HG03520 (cell line): ENCODE measurements at regions not wholly inside any gene's neighbourhood (a gene's known extent, or its start where the extent isn't known, plus 50 kb on each side); places are given as distances from the start of the nearest gene placed in this dataset.

Experiments
- ATAC-seq: cut with Tn5 transposase; IDR thresholded peaks from one replicate; pipeline ENCODE4 v1.9.1; 2021; ENCODE audit warnings: mild to moderate bottlenecking, moderate library complexity; ENCODE audit not compliant: unreplicated experiment

DNA sequence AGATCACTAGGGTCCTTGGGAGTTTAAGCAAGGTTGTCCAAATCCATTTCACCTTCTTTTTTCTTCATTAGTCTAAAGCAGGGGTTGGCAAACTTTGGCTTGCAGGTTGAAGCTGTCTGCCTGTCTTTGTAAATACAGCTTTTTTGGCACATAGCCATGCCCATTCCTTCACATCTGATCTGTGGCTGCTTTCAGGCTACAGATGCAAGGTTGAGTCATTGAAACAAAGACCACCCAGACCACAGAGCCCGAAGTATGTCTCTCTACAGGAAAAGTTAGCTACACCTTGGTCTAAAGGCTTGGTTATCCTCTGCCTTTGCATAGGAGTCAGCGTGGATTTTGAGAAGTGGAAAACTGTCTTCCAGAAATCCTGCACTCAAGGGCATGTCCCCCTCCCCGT is 238.1 kb upstream of the STS start:
- ATAC-seq: no peak

DNA sequence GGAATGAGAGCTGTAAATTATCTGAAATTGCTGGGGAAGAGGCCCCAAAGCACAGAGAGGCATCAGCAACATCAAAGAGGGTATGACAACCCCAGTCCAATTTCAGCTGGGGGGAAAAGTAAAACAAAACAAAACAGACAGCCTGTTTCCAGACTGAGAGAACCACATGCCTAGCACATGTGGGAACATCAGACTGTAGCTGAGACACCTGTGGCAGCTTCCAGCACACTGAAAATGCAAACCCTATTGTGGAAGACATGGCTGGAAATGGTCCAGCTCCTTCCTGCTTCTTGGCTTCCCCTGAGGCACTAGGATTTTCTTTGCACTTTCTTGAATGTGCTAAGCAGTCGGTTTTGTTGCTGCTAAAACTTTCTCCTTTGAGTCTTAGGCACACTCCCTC is 240.9 kb upstream of the STS start:
- ATAC-seq: no peak

DNA sequence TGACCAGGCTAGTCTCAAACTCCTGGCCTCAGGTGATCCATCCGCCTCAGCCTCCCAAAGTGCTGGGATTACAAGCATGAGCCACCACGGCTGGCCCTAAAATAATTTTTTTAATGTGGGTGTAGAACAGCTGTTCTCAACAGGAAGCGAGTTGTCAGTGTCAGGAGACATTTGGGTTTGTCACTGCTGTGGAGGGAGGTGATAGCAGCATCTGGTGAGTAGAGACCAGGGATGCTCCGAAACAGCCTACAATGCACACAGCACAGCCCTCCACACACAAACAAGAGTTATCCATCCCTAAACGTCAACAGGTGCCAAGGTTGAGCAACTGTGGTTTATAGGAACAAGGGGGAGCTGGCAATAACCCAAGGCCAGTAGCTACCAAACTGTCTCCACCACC is 243.4 kb upstream of the STS start:
- no peak for ATAC-seq

DNA sequence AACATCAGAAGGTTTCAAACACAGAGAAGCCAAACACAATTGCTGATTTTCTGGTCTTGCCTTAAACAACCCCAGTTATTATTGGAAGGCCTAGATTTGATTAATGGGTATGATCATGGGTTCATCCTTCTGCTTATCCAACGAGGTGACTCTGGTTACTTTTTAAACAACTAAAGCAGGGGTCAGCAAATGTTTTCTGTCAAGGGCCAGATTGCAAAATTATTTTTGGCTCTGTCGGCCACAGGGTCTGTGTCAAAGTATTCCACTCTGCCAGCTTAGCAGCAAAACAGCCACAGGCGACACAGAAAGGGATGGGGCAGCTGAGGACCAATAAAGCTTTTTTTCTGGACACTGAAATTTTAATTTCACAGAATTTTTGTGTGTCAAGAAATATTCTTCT is 249.1 kb upstream of the STS start:
- no peak for ATAC-seq

DNA sequence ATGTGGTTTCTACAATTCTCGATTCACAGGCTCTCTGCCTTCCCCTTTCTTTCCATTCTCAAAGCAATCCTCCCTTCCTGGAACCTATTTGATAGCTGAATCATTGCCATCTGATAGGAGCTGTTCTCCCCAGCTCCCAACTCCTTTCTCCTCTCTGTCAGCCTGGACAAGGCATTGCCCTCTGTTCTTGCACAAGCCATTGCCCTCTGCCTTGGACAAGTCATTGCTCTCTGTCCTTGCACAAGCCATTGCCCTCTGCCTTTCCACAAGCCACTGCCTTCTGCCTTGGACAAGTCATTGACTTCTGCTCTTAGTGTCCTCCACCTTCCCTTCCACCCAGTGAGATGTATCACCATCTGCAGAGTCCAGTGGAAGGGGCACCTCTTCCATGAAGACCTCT is 256.1 kb upstream of the STS start:
- no peak for ATAC-seq

DNA sequence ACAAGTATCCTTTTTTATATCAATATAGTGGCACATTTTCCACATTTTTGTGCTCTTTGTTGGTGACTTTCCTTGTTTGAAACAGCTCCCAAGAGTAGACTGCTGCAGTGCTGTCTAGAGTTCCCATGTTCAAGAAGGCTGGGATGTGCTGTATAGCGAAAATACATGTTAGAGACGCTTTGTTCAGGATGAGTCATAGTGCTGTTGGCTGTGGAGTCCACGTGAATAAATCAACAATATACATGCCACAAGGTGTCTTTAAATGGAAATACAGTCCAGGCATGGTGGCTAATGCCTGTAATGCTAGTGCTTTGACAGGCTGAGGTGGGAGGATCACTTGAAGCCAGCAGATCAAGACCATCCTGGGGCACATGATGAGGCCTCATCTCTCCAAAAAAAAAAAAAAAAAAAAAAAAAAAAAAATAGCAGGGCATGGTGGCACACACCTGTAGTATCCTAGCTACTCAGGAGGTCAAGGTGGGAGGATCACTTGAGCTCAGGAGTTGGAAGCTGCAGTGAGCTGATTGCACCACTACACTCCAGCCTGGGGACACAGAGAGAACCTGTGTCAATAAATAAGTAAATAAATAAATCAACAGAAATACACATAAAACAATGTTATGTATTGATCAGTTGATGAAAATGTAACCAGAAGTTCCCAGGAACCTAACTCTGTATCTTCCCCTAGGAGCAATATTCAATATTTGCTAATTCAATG is 256.8 kb upstream of the STS start:
- ATAC-seq: no peak

DNA sequence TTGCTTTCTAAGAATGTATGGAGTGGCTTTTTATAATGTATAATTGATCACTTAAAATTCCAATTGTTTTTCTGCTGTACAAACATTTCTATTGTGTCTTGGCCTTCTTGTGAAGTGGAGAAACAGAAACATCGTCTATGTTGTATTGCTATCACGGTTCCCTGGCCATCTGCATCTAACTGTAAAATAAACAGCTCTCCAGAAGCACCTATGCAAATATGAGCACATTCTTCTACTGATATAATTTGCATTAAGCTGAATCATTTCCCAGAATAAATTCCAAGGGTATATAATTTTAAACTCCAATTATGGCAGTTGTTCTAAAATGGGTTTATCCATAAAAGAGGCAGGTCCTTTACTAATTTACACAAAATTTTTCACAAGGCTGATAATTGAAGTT is 261.6 kb upstream of the STS start:
- no peak for ATAC-seq

DNA sequence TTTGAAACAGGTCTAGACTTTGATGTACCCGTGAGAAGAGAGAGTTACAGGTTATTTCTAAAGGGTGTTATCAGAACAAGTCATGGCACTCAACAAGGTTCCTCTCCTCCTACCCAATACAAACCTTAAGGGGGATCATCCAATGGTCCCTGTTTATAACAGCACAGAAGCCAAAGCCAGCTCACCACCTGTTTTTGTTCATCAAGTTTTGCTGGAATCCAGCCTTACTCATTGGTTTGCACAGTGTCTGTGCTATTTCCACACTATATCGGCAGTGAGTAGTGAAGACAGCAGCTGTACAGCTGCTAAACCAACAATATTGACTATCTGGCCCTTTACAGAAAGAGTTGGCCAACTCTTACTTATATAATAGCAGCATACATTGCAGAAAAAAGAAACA is 262.1 kb upstream of the STS start:
- no peak for ATAC-seq

DNA sequence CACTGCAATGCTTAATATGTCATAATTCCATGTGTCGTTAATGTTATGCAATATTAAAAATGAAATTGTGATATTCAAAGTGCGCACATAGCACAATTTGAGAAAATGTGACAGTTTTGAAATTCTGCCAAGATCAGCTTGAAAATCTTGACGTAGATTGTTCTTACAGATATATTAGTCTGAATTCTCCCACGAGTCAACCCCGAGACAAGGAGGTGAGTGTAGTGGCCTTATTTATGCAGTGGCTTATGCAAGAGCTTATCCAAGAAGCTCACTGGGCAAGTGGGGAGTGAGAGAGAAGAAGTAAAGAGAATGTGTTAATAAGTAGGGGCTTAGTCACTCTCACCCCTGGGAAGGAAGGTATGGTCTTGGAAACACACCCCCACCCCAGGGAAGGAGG is 286.1 kb upstream of the STS start:
- ATAC-seq: no peak

DNA sequence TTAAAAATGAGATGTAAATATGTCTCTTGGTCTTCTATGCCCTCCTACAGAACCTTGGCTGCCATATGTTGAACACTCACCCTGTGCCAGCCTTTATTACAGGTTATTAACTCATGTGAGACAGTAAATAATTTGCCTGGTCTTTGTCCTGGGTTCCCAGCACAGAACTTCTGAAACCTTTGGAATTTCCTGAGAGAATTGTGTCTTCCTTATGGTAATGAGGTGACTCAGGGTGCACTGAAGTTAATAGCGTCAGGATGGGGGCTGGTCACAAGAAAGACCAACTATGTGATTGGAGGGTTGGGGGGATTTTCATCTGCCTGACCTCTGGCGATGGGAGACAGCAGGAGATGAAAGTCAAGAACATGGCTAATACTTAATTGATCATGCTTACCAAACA is 289.8 kb upstream of the STS start:
- ATAC-seq: no peak

DNA sequence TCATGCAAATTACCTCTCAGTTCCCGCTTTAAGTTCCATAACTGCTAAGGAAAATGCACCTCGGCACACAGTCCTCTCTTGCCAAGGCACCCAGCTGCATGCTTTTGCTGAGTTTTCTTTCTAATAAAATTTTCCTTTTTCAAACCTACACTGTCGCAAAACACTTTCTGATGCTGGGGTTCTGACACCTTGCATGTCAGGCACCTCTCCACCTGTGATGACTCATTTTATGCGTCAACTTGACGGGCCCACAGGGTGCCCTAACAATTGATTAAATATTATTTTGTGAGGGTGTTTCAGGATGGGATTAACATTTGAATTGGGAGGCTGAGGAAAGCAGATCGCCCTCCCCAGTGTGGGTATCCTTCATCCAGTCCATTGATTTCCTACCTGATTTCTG is 291.0 kb upstream of the STS start:
- ATAC-seq: no peak

DNA sequence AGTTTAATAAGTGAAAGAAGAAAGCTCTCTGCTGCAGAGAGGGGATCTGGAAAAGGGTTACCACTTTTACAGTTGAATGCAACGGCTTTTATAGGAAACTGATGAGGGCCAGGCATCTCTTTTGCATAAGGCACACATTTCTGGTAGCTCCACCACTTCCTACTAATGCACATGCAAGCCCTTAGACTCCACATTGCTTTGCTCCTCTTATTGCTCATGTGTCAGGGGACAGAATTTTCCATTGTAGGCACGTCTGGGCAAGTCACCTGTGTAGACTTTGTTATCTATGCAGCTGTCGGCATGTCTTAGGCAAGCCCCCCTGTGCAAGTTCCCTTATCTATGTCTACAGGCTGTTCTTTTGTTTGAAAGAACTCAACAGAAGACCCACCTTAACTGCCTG is 294.6 kb upstream of the STS start:
- ATAC-seq: peak; percentile 39

DNA sequence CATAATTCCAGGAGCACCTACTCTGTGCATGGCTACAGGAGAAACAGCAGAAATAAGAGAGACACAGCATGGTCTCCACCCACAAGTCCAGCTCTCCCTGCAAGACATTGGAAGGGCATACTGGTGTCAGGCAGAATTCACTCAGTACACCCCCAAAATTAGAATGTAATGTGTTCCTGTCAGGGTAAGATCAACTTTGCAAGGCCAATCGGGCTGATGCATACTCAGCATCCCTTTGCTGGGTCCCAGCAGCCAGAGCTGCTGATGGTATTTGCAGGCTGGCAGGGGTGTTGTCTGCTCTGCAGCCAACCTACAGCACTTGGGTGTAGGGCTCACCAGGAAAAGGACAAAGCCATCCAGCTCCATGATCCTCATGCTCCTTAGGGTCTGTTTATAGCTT is 295.4 kb upstream of the STS start:
- ATAC-seq: no peak

DNA sequence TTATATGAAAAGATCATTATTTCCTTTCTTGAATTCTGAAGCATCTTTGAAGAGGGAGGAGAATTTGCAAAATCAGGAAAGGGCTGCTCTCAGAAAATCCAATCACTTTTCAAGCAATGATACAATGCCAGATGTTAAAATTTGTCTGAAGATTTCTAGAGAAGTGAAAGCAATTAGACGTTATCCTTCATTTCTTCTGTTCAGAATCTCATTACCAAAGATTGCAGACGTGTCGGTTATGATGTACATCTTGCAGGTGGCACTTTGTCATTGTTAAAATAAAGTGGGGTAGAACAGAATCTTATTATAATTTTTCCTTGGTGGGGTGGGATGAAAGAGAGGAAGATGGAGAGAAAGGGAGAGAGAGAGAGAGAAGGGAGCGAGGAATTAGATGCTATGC is 296.4 kb upstream of the STS start:
- ATAC-seq: no peak

DNA sequence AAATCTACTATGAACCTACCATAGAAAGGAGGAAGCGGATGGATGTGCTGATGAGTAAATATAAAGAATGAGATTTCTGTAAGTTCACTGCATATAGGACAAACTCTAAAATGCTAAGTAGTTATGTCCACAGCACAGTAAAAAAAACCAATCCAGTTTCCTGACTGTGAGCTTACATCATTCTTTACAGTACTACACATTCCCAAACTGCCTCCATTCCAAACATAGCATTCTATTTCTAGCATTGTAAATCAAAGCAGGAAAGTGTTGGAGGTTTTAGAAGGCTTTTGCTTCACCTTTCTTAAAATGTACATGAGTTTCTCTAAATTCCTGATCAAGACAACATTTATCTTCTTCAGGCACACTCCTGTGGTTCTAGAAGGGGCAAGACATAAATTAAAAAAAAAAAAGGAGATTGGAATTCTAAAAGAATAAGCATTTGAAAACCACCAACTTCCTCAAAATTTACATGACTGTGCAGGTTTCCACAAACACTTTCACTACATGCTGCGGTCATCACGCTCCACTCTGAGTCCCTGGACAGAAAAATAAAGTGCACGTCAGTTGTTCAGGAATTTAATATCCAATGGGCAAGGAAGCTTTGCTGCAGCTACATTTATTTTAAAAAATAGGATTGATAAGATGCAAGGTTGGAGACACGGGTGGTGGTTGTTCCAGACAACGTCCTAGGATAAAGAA is 297.6 kb upstream of the STS start:
- no peak for ATAC-seq

DNA sequence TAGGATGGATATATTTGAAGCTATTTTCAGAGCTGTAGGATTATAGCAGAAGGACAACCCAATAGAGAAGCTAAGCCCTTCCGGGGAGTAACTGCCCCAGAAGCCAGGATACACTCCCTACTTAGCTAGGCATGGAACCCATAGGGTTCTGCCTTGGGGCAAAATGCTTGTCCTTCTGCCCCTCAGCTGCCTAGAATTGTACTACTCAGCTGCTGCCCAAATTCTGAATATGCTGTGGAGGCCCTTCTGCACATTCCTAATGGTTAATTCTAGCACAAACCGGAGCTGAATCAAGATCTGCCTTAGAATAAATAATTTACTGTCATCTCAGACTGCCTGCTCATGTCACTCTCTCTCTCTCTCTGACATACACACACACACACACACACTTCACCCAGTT is 297.7 kb upstream of the VCX3A start:
- ATAC-seq: no peak

DNA sequence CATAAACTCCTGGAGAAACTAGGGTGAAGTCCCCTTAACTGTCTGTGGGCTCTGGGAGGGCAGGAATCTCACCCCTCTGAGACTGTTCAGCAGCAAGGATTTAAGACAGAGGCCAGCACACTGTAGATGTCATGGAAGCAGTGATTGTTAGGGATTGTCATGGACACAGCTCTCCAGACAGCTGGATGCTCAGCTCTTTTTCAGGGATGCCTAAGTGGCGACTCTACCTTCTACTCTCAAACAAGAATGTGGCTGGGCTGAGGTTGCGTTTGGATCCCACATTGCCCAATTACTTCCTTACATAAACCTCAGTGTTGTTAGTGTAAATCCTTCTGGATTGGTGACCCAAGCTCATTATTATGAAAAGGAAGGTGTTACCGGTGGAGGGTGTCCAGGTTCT is 291.9 kb upstream of the VCX3A start:
- no peak for ATAC-seq

DNA sequence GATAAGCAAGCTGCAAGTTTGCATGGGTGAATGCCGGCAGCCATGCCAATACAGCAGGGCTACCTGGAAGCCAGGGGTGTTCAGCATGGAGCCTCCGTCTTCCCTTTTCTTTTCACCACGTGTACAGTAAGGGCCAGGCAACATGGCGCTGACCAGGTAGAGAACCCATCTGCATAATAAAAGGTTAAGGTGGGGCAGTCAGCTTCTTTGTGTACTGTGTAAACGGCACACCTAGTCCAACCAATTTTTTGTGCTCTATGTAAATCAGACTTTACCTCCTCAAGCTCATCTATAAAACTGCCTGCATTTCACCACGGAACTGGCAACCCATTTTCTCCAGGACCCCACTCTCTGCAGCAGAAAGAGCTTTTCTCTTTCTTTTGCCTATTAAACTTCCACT is 286.8 kb upstream of the VCX3A start:
- ATAC-seq: no peak

DNA sequence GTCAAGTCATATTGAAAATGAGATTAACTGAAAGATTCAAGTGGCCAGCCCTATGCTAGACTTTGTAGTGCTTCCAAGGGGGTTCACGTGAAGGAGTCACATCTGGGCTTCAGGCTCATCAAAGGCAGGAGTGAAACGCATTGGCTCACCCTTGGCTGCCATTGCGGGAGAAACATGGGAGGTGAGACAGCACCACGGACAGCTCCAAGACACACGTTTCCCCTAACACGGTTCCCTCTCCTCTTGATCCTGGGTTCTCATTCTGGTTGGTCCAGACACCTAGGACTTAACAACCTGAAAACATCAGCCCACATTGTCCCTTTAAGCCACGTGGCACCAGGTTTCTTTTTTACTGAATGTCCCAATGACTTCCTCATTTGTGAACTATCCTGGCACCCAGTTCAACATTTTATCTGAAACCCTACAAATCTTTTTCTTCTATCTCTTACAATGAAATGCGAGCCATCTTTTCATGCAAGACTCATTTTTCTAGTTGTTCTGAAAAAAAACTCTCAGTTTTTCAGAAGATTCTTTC is 279.0 kb upstream of the VCX3A start:
- ATAC-seq: no peak

DNA sequence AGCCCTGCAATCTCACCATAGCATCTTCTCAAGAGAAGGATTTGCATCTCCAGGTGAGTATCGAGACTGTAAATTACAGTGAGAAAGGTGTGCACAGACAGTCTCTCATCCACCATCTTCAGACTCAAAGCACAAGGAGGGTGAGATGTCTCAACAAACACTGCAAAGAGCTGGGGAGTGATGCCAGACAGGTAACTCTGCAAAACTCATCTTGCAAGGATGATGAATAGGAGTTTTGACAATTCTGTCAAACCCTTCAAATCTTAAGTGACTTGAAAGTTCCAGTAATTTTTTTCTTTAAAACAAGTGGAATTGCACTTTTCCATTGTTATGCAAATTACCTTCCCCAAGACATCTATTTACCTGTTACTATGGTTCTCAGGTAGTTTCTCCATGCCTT is 277.2 kb upstream of the VCX3A start:
- ATAC-seq: no peak

DNA sequence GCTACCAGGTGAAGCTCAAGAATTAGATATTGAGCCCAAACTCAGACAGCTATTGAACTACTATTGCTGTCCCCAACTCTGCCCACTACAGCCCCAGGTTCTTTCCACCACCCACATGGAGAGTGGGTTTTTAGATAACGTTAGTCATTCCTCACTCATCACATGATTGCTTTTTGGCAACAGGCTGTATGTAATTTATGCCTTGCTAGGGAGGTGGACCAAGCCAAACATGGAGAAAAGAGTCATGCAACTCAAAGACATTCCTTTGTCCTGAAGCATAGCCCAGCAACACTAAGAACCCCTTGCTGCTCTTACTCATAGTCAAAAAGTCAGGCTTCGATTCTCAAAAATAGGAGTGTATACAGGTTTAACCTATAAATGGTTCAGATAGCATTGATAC is 275.9 kb upstream of the VCX3A start:
- no peak for ATAC-seq

DNA sequence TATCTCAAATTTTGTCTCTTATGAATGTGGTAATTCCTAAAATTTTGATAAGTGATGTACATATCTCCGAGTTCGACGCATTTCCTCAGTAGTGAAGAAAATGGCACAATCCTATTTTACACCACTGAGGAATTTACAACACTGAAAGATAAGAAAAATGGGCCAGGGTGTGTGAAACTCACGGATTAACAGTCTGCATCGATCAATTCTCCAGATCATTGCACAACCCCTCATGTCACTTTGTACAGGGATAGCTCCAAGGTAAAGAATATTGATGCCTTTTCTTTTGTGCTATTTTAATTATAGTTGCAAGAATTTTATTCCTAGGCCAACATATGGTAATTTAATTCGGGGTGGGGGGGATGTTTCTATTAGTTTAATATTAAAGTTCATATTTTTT is 268.7 kb upstream of the VCX3A start:
- ATAC-seq: no peak

DNA sequence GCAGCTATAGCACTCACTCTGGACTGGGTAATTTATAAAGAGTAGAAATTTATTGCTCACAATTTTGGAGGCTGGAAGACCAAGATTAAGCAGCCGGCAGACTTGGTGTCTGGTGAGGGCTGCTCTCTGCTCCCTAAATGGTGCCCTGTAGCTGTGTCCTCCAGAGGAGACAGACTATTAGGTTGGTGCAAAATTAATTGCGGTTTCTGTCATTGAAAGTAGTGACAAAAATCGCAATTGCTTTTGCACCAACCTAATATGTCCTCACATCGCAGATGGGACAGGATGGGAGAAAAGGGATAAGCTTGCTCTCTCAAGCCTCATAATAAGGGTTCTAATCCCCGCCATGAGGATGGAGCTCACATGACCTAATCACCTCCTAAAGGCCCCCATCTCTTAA is 258.1 kb upstream of the VCX3A start:
- ATAC-seq: no peak
